Activated naive CD4-positive, alpha-beta T cell treated with anti-CD3 and anti-CD28 coated beads, Interleukin-2, amount 50 U/mL, for 72 hours (primary cell): ENCODE measurements at regions not wholly inside any gene's neighbourhood (a gene's known extent, or its start where the extent isn't known, plus 50 kb on each side); places are given as distances from the start of the nearest gene placed in this dataset.
"Not testable (repeated sequence)": the region's sequence is repeated elsewhere in the genome, so short reads cannot be mapped to it uniquely, and the experiment has no call there.

ENCODE experiments used
- ATAC-seq, 2 donors: fragments of 150-1000 bp; cut with Tn5 transposase; 2 replicates each; pipeline ENCODE4 v1.10.0; 2021; ENCODE audit warnings: mild to moderate bottlenecking in 2 of 2, moderate library complexity in 2 of 2
- DNase-seq, 2 donors: peaks; one replicate each; pipeline ENCODE4 v3.0.0; 2021 to 2022; ENCODE audit warnings: low spot score in 2 of 2
- H3K27ac Mint-ChIP-seq, 2 donors: one replicate each; pipeline ENCODE4 v1.8.0; 2022; ENCODE audit warnings: mild to moderate bottlenecking in 2 of 2, mixed read lengths in 2 of 2
- H3K36me3 Mint-ChIP-seq, 2 donors: one replicate each; pipeline ENCODE4 v1.8.0; 2022; ENCODE audit warnings: mixed read lengths in 2 of 2
- H3K9me3 Mint-ChIP-seq, 2 donors: one replicate each; pipeline ENCODE4 v1.8.0; 2022; ENCODE audit warnings: mixed read lengths in 2 of 2

DNA sequence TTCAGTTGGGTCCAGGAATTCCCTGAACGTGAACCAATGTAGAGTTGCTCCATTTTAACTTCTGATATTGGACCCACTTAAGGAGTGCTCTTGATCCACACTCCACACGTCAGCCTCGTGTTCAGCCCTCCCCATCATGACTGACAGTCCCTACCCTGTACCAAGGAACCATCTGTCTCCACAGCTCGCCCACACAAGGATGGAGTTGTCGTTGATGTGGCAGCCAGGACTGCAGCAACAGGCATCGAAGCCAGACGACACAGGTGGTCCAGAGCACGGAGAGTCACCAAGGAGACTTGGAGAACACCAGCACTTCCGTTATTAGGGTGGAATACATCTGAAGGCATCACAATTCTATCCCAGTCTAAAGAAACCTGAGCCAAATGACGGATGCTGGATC, 472.1 kb upstream of the NR3C2 start:
- Mint-ChIP-seq H3K36me3 (no peaks in the 10 kb centered on the region), H3K9me3 (peaks cover 0 to 6% of the 10 kb centered on the region in 2 donors), H3K27ac (no peak overlapping the region)
- ATAC-seq (no peak), DNase-seq (no peak)

- no peak for ATAC-seq
- no peak for DNase-seq
- peaks cover 8 to 14% of the 10 kb centered on the region in 2 donors for H3K36me3 Mint-ChIP-seq
- no peak overlapping the region for H3K27ac Mint-ChIP-seq
- peaks cover 14% of the 10 kb centered on the region in 2 donors for H3K9me3 Mint-ChIP-seq
Measured at GRCh38 chr4:148903388-148903787, 461.2 kb upstream of the NR3C2 start.

GRCh38 chr4:148901075-148901705, 459.0 kb upstream of the NR3C2 start:
- Mint-ChIP-seq H3K27ac (no peak overlapping the region), H3K36me3 (peaks cover 22% of the 10 kb centered on the region in 2 donors), H3K9me3 (peaks cover 15 to 19% of the 10 kb centered on the region in 2 donors)
- DNase-seq = no peak
- no peak for ATAC-seq

DNA sequence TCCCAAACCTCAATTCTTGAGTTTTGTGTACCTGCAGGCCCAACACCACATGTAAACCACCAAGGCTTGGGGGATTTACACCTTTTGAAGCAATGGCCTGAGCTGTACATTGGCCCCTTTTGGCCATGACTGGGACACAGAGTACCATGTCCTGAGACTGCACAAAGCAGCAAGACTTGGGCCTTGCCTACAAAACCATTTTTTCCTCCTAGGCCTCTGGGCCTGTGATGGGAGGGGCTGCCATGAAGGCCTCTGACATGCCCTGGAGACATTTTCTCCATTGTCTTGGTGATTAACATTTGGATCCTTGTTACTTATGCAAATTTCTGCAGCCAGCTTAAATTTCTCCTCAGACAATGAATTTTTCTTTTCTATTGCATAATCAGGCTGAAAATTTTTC, 455.9 kb upstream of the NR3C2 start:
- H3K9me3 Mint-ChIP-seq = peaks cover 24% of the 10 kb centered on the region in 2 donors
- peaks cover 22% of the 10 kb centered on the region in 2 donors for H3K36me3 Mint-ChIP-seq
- not testable (repeated sequence) for ATAC-seq, DNase-seq, H3K27ac Mint-ChIP-seq

- no peak for DNase-seq
- no peak for ATAC-seq
- no peak overlapping the region for H3K27ac Mint-ChIP-seq
- peaks cover 5 to 11% of the 10 kb centered on the region in 2 donors for H3K36me3 Mint-ChIP-seq
- H3K9me3 Mint-ChIP-seq = peaks cover 9 to 10% of the 10 kb centered on the region in 2 donors
Measured at GRCh38 chr4:148893095-148893494, 450.9 kb upstream of the NR3C2 start.

DNA sequence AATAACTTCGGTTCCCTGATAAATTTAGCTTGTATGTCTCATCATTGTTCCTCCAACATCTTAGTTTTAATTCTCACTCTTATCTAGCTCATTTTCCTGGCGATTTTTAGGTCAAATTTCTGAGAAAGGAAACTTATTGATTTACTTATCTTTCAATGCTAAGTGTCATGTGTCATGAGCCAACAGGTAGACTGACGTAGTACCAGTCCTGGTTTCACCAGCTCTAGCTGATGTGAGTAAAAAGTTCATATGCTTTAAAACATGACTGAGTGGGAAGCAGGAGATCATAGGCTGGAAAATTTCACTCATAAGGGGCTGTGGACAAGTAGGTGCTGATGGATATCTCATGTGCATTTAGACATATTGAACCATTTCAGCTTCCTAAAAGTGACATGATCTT, 441.7 kb upstream of the NR3C2 start:
- Mint-ChIP-seq H3K27ac (no peak overlapping the region), H3K36me3 (no peaks in the 10 kb centered on the region), H3K9me3 (peaks cover 0 to 8% of the 10 kb centered on the region in 2 donors)
- ATAC-seq (no peak), DNase-seq (no peak)

GRCh38 chr4:148883435-148883834, 441.2 kb upstream of the NR3C2 start:
- peaks cover 0 to 8% of the 10 kb centered on the region in 2 donors for H3K9me3 Mint-ChIP-seq
- no peaks in the 10 kb centered on the region for H3K36me3 Mint-ChIP-seq
- no peak for DNase-seq
- no peak for ATAC-seq
- H3K27ac Mint-ChIP-seq = no peak overlapping the region

GRCh38 chr4:148881860-148882643, 439.8 kb upstream of the NR3C2 start:
- H3K36me3 Mint-ChIP-seq = no peaks in the 10 kb centered on the region
- no peak overlapping the region for H3K27ac Mint-ChIP-seq
- DNase-seq (no peak), ATAC-seq (no peak)
- H3K9me3 Mint-ChIP-seq = peaks cover 0 to 5% of the 10 kb centered on the region in 2 donors

GRCh38 chr4:148874331-148874730, 432.1 kb upstream of the NR3C2 start:
- DNase-seq (no peak), ATAC-seq (no peak)
- Mint-ChIP-seq H3K9me3 (no peaks in the 10 kb centered on the region), H3K27ac (no peak overlapping the region), H3K36me3 (no peaks in the 10 kb centered on the region)

DNA sequence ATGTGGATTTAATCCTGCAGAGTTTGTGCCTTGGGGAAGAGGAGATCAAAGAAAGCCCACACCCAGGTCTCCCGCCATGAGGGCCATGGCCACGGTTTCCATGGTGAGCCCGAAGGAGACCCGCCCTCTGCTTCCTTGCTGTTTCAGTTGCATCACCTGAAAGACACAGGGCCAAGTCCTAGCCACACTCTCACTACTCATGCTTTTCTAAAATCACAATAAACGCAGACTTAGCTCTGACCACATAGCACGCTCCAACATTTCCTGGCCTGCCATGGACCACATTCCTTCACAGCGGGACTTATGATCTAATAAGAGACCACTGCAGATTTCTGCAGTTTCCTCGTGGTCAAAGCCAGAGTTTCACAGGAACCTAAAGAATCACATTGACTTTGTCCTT, 426.0 kb upstream of the NR3C2 start:
- DNase-seq = no peak
- no peak for ATAC-seq
- Mint-ChIP-seq H3K27ac (no peak overlapping the region), H3K9me3 (no peaks in the 10 kb centered on the region), H3K36me3 (no peaks in the 10 kb centered on the region)

DNA sequence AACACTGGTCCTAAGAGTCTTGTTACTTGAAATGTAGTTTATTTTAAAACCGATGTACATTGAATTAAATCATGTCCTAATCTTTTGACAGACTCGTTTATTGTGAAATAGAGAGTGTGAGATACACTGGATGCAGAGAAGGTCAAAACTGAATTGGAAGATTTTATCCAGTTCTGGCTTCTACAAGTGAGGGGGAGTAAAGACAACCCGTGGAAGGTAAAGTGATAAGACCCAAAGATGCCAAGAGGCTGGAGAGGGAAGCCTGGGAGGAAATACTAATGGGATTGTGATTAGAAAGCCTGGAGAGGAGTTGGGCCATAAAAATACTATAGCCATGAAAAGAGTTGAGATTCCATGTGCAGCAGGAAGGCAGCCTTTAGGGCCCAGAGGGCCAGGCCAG, 424.5 kb upstream of the NR3C2 start:
- DNase-seq = no peak
- Mint-ChIP-seq H3K36me3 (no peaks in the 10 kb centered on the region), H3K27ac (no peak overlapping the region), H3K9me3 (no peaks in the 10 kb centered on the region)
- ATAC-seq = no peak

GRCh38 chr4:148857973-148858534, 415.8 kb upstream of the NR3C2 start:
- H3K9me3 Mint-ChIP-seq = peaks cover 5 to 8% of the 10 kb centered on the region in 2 donors
- no peak for ATAC-seq
- DNase-seq = no peak
- H3K27ac Mint-ChIP-seq = no peak overlapping the region
- peaks cover 5% of the 10 kb centered on the region in 2 donors for H3K36me3 Mint-ChIP-seq

- DNase-seq (no peak), ATAC-seq (no peak)
- H3K27ac Mint-ChIP-seq = no peak overlapping the region
- peaks cover 5% of the 10 kb centered on the region in 2 donors for H3K36me3 Mint-ChIP-seq
- peaks cover 5 to 8% of the 10 kb centered on the region in 2 donors for H3K9me3 Mint-ChIP-seq
Measured at GRCh38 chr4:148857239-148857972, 415.2 kb upstream of the NR3C2 start.

DNA sequence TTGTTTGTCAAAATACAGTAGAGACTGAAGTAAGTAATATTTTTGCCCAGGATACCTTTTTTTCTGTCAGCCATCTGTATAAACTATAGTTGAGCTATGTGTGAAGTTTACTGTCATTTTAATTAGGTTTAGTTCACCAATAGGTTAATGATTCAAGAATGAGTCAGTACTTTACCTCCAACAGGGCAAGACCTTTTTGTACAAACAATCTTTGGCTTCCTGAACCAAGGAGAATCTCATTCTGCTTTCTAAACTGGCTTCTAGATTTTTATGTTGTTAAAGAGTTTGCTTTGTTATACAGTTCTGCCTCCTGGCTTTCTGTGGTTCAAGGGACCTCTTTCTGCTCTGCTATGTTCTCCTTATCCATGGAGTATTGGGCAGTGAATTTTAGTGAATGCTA, 412.0 kb upstream of the NR3C2 start:
- ATAC-seq = no peak
- no peak for DNase-seq
- Mint-ChIP-seq H3K27ac (no peak overlapping the region), H3K36me3 (peaks cover 0 to 5% of the 10 kb centered on the region in 2 donors), H3K9me3 (peaks cover 4 to 5% of the 10 kb centered on the region in 2 donors)

- DNase-seq = no peak
- Mint-ChIP-seq H3K9me3 (peaks cover 0 to 5% of the 10 kb centered on the region in 2 donors), H3K36me3 (peaks cover 0 to 5% of the 10 kb centered on the region in 2 donors), H3K27ac (no peak overlapping the region)
- no peak for ATAC-seq
Measured at GRCh38 chr4:148852092-148852699, 410.0 kb upstream of the NR3C2 start.

DNA sequence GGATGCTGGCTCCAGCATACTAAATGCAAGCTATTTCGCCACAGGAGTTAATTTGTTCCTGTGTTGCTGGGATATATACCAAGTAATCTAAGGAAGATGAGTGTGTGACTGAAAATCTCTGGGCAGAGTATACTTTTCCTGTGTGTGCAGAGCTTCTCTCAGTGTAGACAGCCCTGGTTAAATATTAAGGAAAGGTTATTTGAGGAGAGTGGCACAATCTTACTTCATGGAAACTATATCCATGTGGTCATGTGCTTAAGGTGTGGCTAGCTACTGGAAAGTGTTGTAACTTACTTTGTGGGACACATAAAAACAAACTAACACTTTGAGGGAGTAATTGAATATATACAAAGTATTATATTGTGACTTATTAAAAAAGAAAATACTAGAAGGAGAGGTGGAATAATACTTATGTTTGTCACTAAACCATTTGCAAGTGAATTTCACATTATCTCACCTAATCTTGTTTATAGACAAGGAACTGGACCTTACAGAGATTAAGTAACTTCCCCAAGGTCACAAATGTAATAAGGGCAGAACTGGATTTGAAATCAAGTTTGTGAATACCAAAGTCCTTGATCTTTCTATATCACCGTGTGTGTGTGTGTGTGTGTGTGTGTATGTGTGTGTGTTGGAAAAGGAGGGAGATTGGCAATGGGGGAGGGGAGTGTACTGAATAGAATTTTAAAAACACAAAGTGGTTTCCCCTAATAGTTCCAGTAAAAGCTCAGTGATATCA, 408.2 kb upstream of the NR3C2 start:
- ATAC-seq (no peak), DNase-seq (no peak)
- Mint-ChIP-seq H3K9me3 (no peaks in the 10 kb centered on the region), H3K36me3 (no peaks in the 10 kb centered on the region), H3K27ac (no peak overlapping the region)
